K562 (cell line): ENCODE measurements at regions not wholly inside any gene's neighbourhood (a gene's known extent, or its start where the extent isn't known, plus 50 kb on each side); places are given as distances from the start of the nearest gene placed in this dataset.
"Not testable (repeated sequence)": the region's sequence is repeated elsewhere in the genome, so short reads cannot be mapped to it uniquely, and the experiment has no call there.

Source experiments
- ATAC-seq: fragments of 200-7000 bp; cut with Tn5 transposase; 3 replicates; pipeline ENCODE4 v1.9.1; 2020; ENCODE audit warnings: moderate library complexity
- BruUV-seq: library from RNA; stranded (reverse); fragments of 400-500 nt; replicated peaks from 2 replicates; lab custom pipeline; 2021; lab: Mats Ljungman, UMichigan
- CTCF ChIA-PET: fragments of 300-600 bp; formaldehyde crosslinking; extraction: SDS; loops from one replicate; lab custom pipeline; 2021; ENCODE audit warnings: low intra/inter-chr PET ratio; lab: Yijun Ruan, JAX
- POLR2A ChIA-PET: fragments of 300-600, 350-650 bp; sonication (Branson Sonifier 250); formaldehyde crosslinking; extraction: SDS; loops from one replicate; lab custom pipeline; 2021; ENCODE audit warnings: antibody characterized with exemption, inconsistent platforms; lab: Yijun Ruan, JAX
- DNase-seq, 4 experiments: peaks; one replicate each; pipeline versions ENCODE4 v3.0.0 to v3.0.0-alpha.2; 2011 to 2018; ENCODE audit warnings: low spot score in 3 of 4, mixed read lengths in 3 of 4; ENCODE audit errors: extremely low read depth in 1 of 4
- FAIRE-seq: peaks from 2 replicates; lab custom pipeline; 2011; peaks lifted over from hg19 to GRCh38; lab: Jason Lieb, UNC
- H2AFZ ChIP-seq: 2 replicates; pipeline ENCODE4 v1.6.0; 2011; ENCODE audit warnings: low read depth, low read length, control low read depth, inconsistent platforms
- H3K27ac ChIP-seq: fragments of 200-600 bp; 3 replicates; pipeline ENCODE4 v1.8.0; 2011; ENCODE audit warnings: low read depth, mild to moderate bottlenecking, control low read depth, inconsistent platforms, low read length, moderate library complexity, mixed read lengths; ENCODE audit errors: extremely low read depth
- H3K27me3 ChIP-seq, 2 experiments: fragments of 300-600 bp in 1 of 2; 2 replicates in 1 of 2; 3 replicates in 1 of 2; pipeline versions ENCODE4 v1.6.0 to v1.8.0; 2011; ENCODE audit warnings: inconsistent platforms in 2 of 2, low read length in 2 of 2, mild to moderate bottlenecking in 1 of 2, mixed read lengths in 1 of 2, moderate library complexity in 1 of 2; ENCODE audit not compliant: control insufficient read depth in 2 of 2, insufficient read depth in 2 of 2
- H3K36me3 ChIP-seq: fragments of 300-600 bp; 3 replicates; pipeline ENCODE4 v1.8.0; 2011; ENCODE audit warnings: mild to moderate bottlenecking, low read length, inconsistent platforms; ENCODE audit not compliant: control insufficient read depth, insufficient read depth
- H3K4me1 ChIP-seq, 2 experiments: fragments of 200-600 bp in 1 of 2; replicated peaks in 1 of 2; 2 replicates in 1 of 2; 3 replicates in 1 of 2; pipeline versions ENCODE4 v1.5.1 to v1.8.0; 2011; ENCODE audit warnings: inconsistent platforms in 2 of 2, low read length in 2 of 2, mild to moderate bottlenecking in 1 of 2, mixed read lengths in 1 of 2, moderate library complexity in 1 of 2; ENCODE audit not compliant: control insufficient read depth in 2 of 2, insufficient read depth in 2 of 2
- H3K4me2 ChIP-seq: 2 replicates; pipeline ENCODE4 v1.6.1; 2011; ENCODE audit warnings: low read length, control low read depth, inconsistent platforms, mixed read lengths; ENCODE audit not compliant: insufficient read depth
- H3K4me3 ChIP-seq: fragments of 200-600 bp; sonication (generic), shearing (Covaris generic); 2 replicates; pipeline ENCODE4 v1.5.1; 2016; ENCODE audit warnings: control low read depth, inconsistent platforms
- H3K79me2 ChIP-seq: fragments of 200-600 bp; 3 replicates; pipeline ENCODE4 v1.8.0; 2011; ENCODE audit warnings: low read length, inconsistent platforms; ENCODE audit not compliant: control insufficient read depth, insufficient read depth
- H3K9ac ChIP-seq, 2 experiments: 2 replicates each; pipeline versions ENCODE4 v1.6.0 to v1.6.1; 2011; ENCODE audit warnings: low read depth in 2 of 2, low read length in 2 of 2, control low read depth in 1 of 2, inconsistent platforms in 1 of 2, mild to moderate bottlenecking in 1 of 2, mixed read lengths in 1 of 2; ENCODE audit not compliant: insufficient read depth in 1 of 2
- H3K9me1 ChIP-seq: one replicate; pipeline ENCODE4 v1.6.0; 2011; ENCODE audit warnings: inconsistent platforms, mild to moderate bottlenecking, low read length, moderate library complexity; ENCODE audit not compliant: control insufficient read depth, insufficient read depth
- H3K9me3 ChIP-seq: replicated peaks from 2 replicates; pipeline ENCODE4 v1.5.1; 2011; ENCODE audit warnings: low read depth, low read length, inconsistent platforms; ENCODE audit not compliant: control insufficient read depth, insufficient read depth
- H4K20me1 ChIP-seq: replicated peaks from 2 replicates; pipeline ENCODE4 v1.6.1; 2011; ENCODE audit warnings: low read length, inconsistent platforms, mixed read lengths; ENCODE audit not compliant: control insufficient read depth, insufficient read depth
- GMEB1 ChIP-seq: fragments of 250-450 bp; sonication (Bioruptor Pico); IDR thresholded peaks from 2 replicates; pipeline ENCODE4 v1.4.0; 2020; ENCODE audit warnings: mild to moderate bottlenecking
- PTTG1 ChIP-seq: fragments of 450-650 bp; IDR thresholded peaks from 2 replicates; pipeline ENCODE4 v1.6.1; 2016; ENCODE audit warnings: low read depth, mild to moderate bottlenecking, missing genetic modification characterization, missing compliant biosample characterization
- ZNF224 ChIP-seq: sonication (generic); formaldehyde crosslinking; IDR thresholded peaks from 2 replicates; pipeline ENCODE4 v1.8.0; 2022; ENCODE audit warnings: mild to moderate bottlenecking, missing genetic modification reagents
- WGBS: fragments of 100-300 bp; shearing (Covaris generic); methylation state at CpG from one replicate; pipeline ENCODE4 v1.1.6; 2016; ENCODE audit warnings: low coverage, mixed read lengths; ENCODE audit not compliant: insufficient coverage; ENCODE audit errors: missing lambda C conversion rate; 5-methylcytosine and 5-hydroxymethylcytosine counted together
- in situ Hi-C: fragments of 300-500 bp; cut with MboI; formaldehyde crosslinking; loops from 4 replicates; pipeline ENCODE4 v1.15.0; 2018; ENCODE audit warnings: inconsistent platforms, mixed read lengths
- intact Hi-C: fragments of 100-400 bp; cut with micrococcal nuclease; formaldehyde crosslinking; loops from 2 replicates; pipeline ENCODE4 v1.14.2; 2022

- Histone ChIP-seq H3K9ac (no peak overlapping the region), H3K36me3 (no peaks in the 10 kb centered on the region), H3K4me3 (no peak overlapping the region), H3K27me3 (no peaks in the 10 kb centered on the region), H3K4me1 (peaks cover 0 to 12% of the 10 kb centered on the region in 2 experiments; a peak in 3 of 5 replicates), H3K9me1 (no peaks in the 10 kb centered on the region), H3K9me3 (no peaks in the 10 kb centered on the region), H2AFZ (no peak overlapping the region), H4K20me1 (no peaks in the 10 kb centered on the region), H3K79me2 (no peaks in the 10 kb centered on the region), H3K27ac (no peak overlapping the region), H3K4me2 (no peak overlapping the region)
- POLR2A ChIA-PET: interaction anchor here (0.7 to 3.1 kb wide), 4 partner anchors 10 to 84 kb away, joined by 3 to 6 read pairs (median 4); no protein-coding TSS in a partner anchor
- in situ Hi-C loops (no loop called here), intact Hi-C loops (no loop called here)
- CTCF ChIA-PET: no interaction called here
- no TSS peak for BruUV-seq
- no peak for ATAC-seq
- no peak for FAIRE-seq
- whole genome bisulfite sequencing: 48% methylated on average over 2 of the region's 2 CpGs
- no peak for DNase-seq
- TF ChIP-seq ZNF224 (no peak), PTTG1 (no peak), GMEB1 (CRISPR knock-in tag) (no peak)
Measured at GRCh38 chr5:91296674-91297143, 86.4 kb downstream of the ARRDC3 start.

GRCh38 chr5:91296102-91296501, 87.0 kb downstream of the ARRDC3 start:
- POLR2A ChIA-PET: interaction anchor here (0.7 to 3.1 kb wide), 4 partner anchors 10 to 85 kb away, joined by 3 to 6 read pairs (median 4); no protein-coding TSS in a partner anchor
- H3K4me3 ChIP-seq, H3K27me3 ChIP-seq, BruUV-seq, H3K27ac ChIP-seq, ATAC-seq, H3K79me2 ChIP-seq, FAIRE-seq, H3K4me2 ChIP-seq, CTCF ChIA-PET, H3K9me3 ChIP-seq, intact Hi-C loops, H3K9ac ChIP-seq, H4K20me1 ChIP-seq, H3K9me1 ChIP-seq, H2AFZ ChIP-seq, DNase-seq, in situ Hi-C loops, H3K36me3 ChIP-seq: not testable (repeated sequence)
- H3K4me1 ChIP-seq: peaks cover 0 to 13% of the 10 kb centered on the region in 2 experiments; a peak in 3 of 5 replicates
- WGBS: 48% methylated on average over 6 of the region's 9 CpGs
